ENCODE measurements at regions not wholly inside any gene's neighbourhood (a gene's known extent, or its start where the extent isn't known, plus 50 kb on each side); places are given as distances from the start of the nearest gene placed in this dataset.
A peak's percentile ranks its signal among the peaks of the same experiment; 100 is the strongest.

DNA sequence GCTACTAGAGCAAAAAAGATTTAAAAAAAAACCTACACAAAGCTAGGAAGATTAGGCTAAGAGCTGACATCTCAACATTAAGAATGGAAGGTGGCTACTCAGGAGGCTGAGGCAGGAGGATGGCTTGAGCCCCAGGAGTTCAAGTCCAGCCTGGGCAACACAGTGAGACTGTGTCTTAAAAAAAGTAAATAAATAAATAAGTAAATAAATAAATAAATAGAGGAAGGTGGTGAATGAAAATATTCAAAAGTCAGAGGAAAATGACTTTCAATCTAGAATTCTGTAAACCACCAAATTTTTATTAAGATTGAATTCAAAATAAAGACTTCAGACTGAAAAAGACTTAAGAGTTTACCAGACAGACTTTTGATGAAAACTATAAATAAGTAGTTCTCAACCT is 50.9 kb upstream of the TMPRSS2 start (continued):
- TF ChIP-seq, protein P1, sequence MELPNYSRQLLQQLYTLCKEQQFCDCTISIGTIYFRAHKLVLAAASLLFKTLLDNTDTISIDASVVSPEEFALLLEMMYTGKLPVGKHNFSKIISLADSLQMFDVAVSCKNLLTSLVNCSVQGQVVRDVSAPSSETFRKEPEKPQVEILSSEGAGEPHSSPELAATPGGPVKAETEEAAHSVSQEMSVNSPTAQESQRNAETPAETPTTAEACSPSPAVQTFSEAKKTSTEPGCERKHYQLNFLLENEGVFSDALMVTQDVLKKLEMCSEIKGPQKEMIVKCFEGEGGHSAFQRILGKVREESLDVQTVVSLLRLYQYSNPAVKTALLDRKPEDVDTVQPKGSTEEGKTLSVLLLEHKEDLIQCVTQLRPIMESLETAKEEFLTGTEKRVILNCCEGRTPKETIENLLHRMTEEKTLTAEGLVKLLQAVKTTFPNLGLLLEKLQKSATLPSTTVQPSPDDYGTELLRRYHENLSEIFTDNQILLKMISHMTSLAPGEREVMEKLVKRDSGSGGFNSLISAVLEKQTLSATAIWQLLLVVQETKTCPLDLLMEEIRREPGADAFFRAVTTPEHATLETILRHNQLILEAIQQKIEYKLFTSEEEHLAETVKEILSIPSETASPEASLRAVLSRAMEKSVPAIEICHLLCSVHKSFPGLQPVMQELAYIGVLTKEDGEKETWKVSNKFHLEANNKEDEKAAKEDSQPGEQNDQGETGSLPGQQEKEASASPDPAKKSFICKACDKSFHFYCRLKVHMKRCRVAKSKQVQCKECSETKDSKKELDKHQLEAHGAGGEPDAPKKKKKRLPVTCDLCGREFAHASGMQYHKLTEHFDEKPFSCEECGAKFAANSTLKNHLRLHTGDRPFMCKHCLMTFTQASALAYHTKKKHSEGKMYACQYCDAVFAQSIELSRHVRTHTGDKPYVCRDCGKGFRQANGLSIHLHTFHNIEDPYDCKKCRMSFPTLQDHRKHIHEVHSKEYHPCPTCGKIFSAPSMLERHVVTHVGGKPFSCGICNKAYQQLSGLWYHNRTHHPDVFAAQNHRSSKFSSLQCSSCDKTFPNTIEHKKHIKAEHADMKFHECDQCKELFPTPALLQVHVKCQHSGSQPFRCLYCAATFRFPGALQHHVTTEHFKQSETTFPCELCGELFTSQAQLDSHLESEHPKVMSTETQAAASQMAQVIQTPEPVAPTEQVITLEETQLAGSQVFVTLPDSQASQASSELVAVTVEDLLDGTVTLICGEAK (IDR thresholded peaks at IDR 0.05), result no peak
- TF ChIP-seq, protein P1 (CRISPR knock-in tag; IDR thresholded peaks at IDR 0.05), result no peak
- TF ChIP-seq ZNF383 (CRISPR knock-in tag; IDR thresholded peaks at IDR 0.05; ENCODE audit: borderline replicate concordance), result no peak

DNA sequence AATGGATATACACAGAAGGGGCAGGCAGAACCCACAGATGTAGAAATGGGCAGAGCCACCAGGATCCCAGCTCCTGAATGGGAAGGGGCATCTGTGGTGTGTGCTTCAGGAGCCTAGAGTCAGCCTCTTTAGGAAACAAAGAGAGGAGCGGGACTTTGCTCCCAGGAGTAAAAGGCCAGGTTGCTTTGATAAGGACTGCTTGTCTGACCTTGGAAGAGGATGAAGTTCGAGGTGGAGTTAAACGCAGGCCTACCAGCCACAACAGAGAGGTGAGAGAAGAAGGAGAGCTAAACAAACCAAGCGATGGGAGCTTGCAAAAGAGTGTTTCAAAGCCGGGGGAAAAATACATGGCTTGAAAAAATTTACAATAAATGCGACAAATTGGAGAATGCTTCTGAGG is 49.9 kb upstream of the TMPRSS2 start:
- no peaks in the 10 kb centered on the region for H3K79me2 ChIP-seq (ENCODE audit: insufficient read depth, low read length)
- in situ Hi-C loops (cut with HindIII; ENCODE audit: extremely low pct_ligation_motif_present, low pct_unique_long_range_greater_than_20kb), result no loop called here
- H3K4me3 ChIP-seq (replicated peaks in 1 of 3; ENCODE audit: insufficient read depth in 1 of 3, low read depth in 2 of 3, low read length in 3 of 3), result no peak overlapping the region
- peak; percentile 67 for ATAC-seq
- H3K9me3 ChIP-seq (ENCODE audit: low read length), result no peaks in the 10 kb centered on the region
- H3K4me1 ChIP-seq (ENCODE audit: insufficient read depth, low read length), result peaks cover 28% of the 10 kb centered on the region
- H3K27me3 ChIP-seq (ENCODE audit: control insufficient read depth in 1 of 2, insufficient read depth in 2 of 2, low read length in 2 of 2), result peaks cover 0 to 10% of the 10 kb centered on the region in 2 experiments; a peak in 1 of 5 replicates
- intact Hi-C loops (cut with micrococcal nuclease; ENCODE audit: unreplicated experiment), result loop anchor here (1.0 kb wide), 1 partner anchor 25 kb away; no protein-coding TSS in a partner anchor
- H3K9ac ChIP-seq (ENCODE audit: insufficient read depth, low read depth, low read length), result no peak overlapping the region
- CTCF ChIA-PET (ENCODE audit: low intra/inter-chr PET ratio, low total read pairs), result no interaction called here
- 0 out of 2 replicates have a peak overlapping the region, but pooled peaks have one; percentile 10 for H3K4me2 ChIP-seq (ENCODE audit: low read depth, low read length)
- H2AFZ ChIP-seq (ENCODE audit: low read length), result no peak overlapping the region
- no TSS peak for BruUV-seq (replicated peaks)
- H3K27ac ChIP-seq (ENCODE audit: extremely low read length, insufficient read depth, low read length), result no peak overlapping the region
- DNase-seq (ENCODE audit: low spot score), result peak; percentile 18
- POLR2A ChIA-PET, result interaction anchor here (1.5 kb wide), 1 partner anchor 28 kb away, joined by 6 read pairs; no protein-coding TSS in a partner anchor
- FAIRE-seq, result no peak
- H3K36me3 ChIP-seq (replicated peaks in 1 of 2; ENCODE audit: control insufficient read depth in 1 of 2, insufficient read depth in 2 of 2, low read length in 2 of 2), result no peaks in the 10 kb centered on the region
- 3% methylated on average over 6 of the region's 6 CpGs for WGBS (ENCODE audit: low lambda C conversion rate)
- H4K20me1 ChIP-seq (ENCODE audit: insufficient read depth, low read length), result no peaks in the 10 kb centered on the region
- no peak for TF ChIP-seq MYC (CRISPR knock-in tag; IDR thresholded peaks at IDR 0.05; ENCODE audit: borderline replicate concordance)
- TF ChIP-seq, protein P2, sequence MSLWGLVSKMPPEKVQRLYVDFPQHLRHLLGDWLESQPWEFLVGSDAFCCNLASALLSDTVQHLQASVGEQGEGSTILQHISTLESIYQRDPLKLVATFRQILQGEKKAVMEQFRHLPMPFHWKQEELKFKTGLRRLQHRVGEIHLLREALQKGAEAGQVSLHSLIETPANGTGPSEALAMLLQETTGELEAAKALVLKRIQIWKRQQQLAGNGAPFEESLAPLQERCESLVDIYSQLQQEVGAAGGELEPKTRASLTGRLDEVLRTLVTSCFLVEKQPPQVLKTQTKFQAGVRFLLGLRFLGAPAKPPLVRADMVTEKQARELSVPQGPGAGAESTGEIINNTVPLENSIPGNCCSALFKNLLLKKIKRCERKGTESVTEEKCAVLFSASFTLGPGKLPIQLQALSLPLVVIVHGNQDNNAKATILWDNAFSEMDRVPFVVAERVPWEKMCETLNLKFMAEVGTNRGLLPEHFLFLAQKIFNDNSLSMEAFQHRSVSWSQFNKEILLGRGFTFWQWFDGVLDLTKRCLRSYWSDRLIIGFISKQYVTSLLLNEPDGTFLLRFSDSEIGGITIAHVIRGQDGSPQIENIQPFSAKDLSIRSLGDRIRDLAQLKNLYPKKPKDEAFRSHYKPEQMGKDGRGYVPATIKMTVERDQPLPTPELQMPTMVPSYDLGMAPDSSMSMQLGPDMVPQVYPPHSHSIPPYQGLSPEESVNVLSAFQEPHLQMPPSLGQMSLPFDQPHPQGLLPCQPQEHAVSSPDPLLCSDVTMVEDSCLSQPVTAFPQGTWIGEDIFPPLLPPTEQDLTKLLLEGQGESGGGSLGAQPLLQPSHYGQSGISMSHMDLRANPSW (CRISPR knock-in tag; IDR thresholded peaks at IDR 0.05; ENCODE audit: borderline replicate concordance), result no peak
- no peak for TF ChIP-seq ZNF44 (CRISPR knock-in tag; IDR thresholded peaks at IDR 0.05)
- TF ChIP-seq DNMT3B (CRISPR knock-in tag; conservative IDR thresholded peaks at IDR 0.05), result no peak
- TF ChIP-seq, protein P3, sequence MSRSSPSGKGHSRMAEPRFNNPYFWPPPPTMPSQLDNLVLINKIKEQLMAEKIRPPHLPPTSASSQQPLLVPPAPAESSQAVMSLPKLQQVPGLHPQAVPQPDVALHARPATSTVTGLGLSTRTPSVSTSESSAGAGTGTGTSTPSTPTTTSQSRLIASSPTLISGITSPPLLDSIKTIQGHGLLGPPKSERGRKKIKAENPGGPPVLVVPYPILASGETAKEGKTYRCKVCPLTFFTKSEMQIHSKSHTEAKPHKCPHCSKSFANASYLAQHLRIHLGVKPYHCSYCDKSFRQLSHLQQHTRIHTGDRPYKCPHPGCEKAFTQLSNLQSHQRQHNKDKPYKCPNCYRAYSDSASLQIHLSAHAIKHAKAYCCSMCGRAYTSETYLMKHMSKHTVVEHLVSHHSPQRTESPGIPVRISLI (CRISPR knock-in tag; IDR thresholded peaks at IDR 0.05; ENCODE audit: borderline replicate concordance), result no peak
- TF ChIP-seq HNF4G (IDR thresholded peaks at IDR 0.05; ENCODE audit: borderline replicate concordance, low read depth, low read length), result peak; percentile 30; the same call in 1 of the 2 replicates
- no peak for TF ChIP-seq HNF4G (CRISPR knock-in tag; IDR thresholded peaks at IDR 0.05; ENCODE audit: borderline replicate concordance, low read depth)

All from HepG2 (cell line).